ENCODE measurements at regions not wholly inside any gene's neighbourhood (a gene's known extent, or its start where the extent isn't known, plus 50 kb on each side); places are given as distances from the start of the nearest gene placed in this dataset.

DNA sequence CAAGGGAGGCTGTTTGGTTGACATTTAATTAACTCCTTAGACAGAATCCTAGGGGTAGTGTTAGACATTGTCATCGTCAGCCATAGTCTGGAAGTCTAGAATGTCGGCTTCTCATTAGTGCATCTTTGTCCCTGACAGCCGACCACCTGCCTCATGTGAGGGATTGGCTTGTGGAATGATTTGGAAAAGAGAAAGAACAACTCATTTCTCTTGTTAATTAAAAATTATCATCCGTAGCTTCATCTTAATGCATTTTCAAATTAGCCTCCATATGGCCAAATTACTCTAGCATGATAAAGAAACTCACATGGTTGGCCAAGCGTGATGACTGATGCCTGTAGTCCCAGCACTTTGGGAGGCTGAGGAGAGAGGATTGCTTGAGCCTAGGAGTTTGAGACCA is 97.7 kb upstream of the PARD3 start:
- TF ChIP-seq, protein P1, sequence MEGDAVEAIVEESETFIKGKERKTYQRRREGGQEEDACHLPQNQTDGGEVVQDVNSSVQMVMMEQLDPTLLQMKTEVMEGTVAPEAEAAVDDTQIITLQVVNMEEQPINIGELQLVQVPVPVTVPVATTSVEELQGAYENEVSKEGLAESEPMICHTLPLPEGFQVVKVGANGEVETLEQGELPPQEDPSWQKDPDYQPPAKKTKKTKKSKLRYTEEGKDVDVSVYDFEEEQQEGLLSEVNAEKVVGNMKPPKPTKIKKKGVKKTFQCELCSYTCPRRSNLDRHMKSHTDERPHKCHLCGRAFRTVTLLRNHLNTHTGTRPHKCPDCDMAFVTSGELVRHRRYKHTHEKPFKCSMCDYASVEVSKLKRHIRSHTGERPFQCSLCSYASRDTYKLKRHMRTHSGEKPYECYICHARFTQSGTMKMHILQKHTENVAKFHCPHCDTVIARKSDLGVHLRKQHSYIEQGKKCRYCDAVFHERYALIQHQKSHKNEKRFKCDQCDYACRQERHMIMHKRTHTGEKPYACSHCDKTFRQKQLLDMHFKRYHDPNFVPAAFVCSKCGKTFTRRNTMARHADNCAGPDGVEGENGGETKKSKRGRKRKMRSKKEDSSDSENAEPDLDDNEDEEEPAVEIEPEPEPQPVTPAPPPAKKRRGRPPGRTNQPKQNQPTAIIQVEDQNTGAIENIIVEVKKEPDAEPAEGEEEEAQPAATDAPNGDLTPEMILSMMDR (IDR thresholded peaks at IDR 0.05), result no peak
- no peak for TF ChIP-seq POLR2A (IDR thresholded peaks at IDR 0.05)
